Chondrocyte (in vitro differentiated cells): ENCODE measurements at regions not wholly inside any gene's neighbourhood (a gene's known extent, or its start where the extent isn't known, plus 50 kb on each side); places are given as distances from the start of the nearest gene placed in this dataset.

Source experiments
- DNase-seq: peaks from one replicate; pipeline ENCODE4 v3.0.0; 2021; ENCODE audit warnings: mixed read lengths, low spot score
- H3K27ac Mint-ChIP-seq: one replicate; pipeline ENCODE4 v1.8.0; 2021; ENCODE audit warnings: mild to moderate bottlenecking, moderate library complexity, mixed read lengths; ENCODE audit not compliant: unreplicated experiment
- H3K27me3 Mint-ChIP-seq: 2 replicates; pipeline ENCODE4 v1.8.0; 2021; ENCODE audit warnings: low read depth, mixed read lengths
- H3K36me3 Mint-ChIP-seq: 2 replicates; pipeline ENCODE4 v1.8.0; 2021; ENCODE audit warnings: low read depth, mixed read lengths
- H3K4me1 Mint-ChIP-seq: 2 replicates; pipeline ENCODE4 v1.8.0; 2021; ENCODE audit warnings: low read depth, mild to moderate bottlenecking, mixed read lengths
- H3K4me3 Mint-ChIP-seq: one replicate; pipeline ENCODE4 v1.8.0; 2021; ENCODE audit warnings: mild to moderate bottlenecking, moderate library complexity, mixed read lengths; ENCODE audit not compliant: unreplicated experiment
- H3K9me3 Mint-ChIP-seq: 2 replicates; pipeline ENCODE4 v1.8.0; 2021; ENCODE audit warnings: low read depth, mixed read lengths
- TF ChIP-seq, protein P1 (sequence below): fragments of 200-600 bp; sonication (generic); IDR thresholded peaks from 2 replicates; pipeline ENCODE4 v1.5.0; 2021; ENCODE audit warnings: antibody characterized with exemption, mild to moderate bottlenecking, moderate library complexity

- TF ChIP-seq, protein P1, sequence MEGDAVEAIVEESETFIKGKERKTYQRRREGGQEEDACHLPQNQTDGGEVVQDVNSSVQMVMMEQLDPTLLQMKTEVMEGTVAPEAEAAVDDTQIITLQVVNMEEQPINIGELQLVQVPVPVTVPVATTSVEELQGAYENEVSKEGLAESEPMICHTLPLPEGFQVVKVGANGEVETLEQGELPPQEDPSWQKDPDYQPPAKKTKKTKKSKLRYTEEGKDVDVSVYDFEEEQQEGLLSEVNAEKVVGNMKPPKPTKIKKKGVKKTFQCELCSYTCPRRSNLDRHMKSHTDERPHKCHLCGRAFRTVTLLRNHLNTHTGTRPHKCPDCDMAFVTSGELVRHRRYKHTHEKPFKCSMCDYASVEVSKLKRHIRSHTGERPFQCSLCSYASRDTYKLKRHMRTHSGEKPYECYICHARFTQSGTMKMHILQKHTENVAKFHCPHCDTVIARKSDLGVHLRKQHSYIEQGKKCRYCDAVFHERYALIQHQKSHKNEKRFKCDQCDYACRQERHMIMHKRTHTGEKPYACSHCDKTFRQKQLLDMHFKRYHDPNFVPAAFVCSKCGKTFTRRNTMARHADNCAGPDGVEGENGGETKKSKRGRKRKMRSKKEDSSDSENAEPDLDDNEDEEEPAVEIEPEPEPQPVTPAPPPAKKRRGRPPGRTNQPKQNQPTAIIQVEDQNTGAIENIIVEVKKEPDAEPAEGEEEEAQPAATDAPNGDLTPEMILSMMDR = no peak
- no peaks in the 10 kb centered on the region for H3K9me3 Mint-ChIP-seq
- H3K4me3 Mint-ChIP-seq = no peak overlapping the region
- H3K36me3 Mint-ChIP-seq = no peaks in the 10 kb centered on the region
- no peaks in the 10 kb centered on the region for H3K4me1 Mint-ChIP-seq
- H3K27ac Mint-ChIP-seq = no peak overlapping the region
- peaks cover 37% of the 10 kb centered on the region for H3K27me3 Mint-ChIP-seq
- DNase-seq = no peak
Measured at GRCh38 chr5:135120951-135121350, 86.9 kb upstream of the PITX1 start.

DNA sequence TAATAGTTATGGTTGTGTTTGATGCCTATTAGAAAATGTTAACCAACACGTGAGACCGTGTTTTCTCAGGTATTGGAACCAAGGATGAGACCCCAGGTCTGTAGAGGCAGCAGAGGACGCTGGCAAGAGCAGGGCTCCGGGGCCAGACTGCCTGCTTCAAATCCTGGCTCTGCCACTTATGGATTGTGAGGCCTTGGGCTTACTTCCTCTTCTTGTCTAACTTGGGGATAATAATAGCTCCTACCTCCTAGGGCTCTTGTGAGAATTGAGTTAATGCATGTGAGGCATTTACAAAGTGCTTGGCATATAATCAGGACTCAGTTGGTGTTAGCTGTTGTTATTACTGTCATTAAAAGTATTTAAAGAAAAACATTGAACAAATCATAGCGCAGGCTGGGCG, 85.5 kb upstream of the PITX1 start:
- no peak for DNase-seq
- Mint-ChIP-seq H3K27me3 (peaks cover 35% of the 10 kb centered on the region), H3K36me3 (no peaks in the 10 kb centered on the region), H3K9me3 (no peaks in the 10 kb centered on the region), H3K4me1 (no peaks in the 10 kb centered on the region), H3K27ac (no peak overlapping the region), H3K4me3 (no peak overlapping the region)
- TF ChIP-seq, protein P1 = no peak

- no peaks in the 10 kb centered on the region for H3K36me3 Mint-ChIP-seq
- no peaks in the 10 kb centered on the region for H3K4me1 Mint-ChIP-seq
- H3K4me3 Mint-ChIP-seq = no peak overlapping the region
- TF ChIP-seq, protein P1 = no peak
- DNase-seq = no peak
- peaks cover 24% of the 10 kb centered on the region for H3K27me3 Mint-ChIP-seq
- H3K9me3 Mint-ChIP-seq = no peaks in the 10 kb centered on the region
- no peak overlapping the region for H3K27ac Mint-ChIP-seq
Measured at GRCh38 chr5:135117590-135117989, 83.6 kb upstream of the PITX1 start.

DNA sequence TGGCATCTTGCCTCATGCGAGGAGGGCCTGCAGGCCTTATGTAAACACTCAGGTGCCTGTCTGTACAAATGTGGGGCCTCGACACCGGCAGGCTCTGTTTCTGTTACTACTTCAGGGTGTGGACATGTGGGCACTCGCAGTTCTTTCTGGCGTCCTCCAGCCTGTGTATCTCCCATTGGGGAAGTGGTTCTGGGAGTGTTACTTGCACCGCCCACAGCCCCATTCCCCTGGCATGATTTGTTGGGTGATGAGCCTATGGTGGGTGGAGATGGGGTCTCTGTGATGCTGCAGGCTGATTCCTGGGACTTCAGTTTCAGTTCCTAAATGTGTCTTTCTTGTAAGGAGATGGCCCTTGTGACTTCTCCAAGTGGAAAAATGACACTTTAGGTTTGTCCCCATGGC, 82.1 kb upstream of the PITX1 start:
- no peak for DNase-seq
- TF ChIP-seq, protein P1 = no peak
- H3K4me1 Mint-ChIP-seq = no peaks in the 10 kb centered on the region
- H3K4me3 Mint-ChIP-seq = no peak overlapping the region
- no peaks in the 10 kb centered on the region for H3K9me3 Mint-ChIP-seq
- peaks cover 29% of the 10 kb centered on the region for H3K27me3 Mint-ChIP-seq
- no peak overlapping the region for H3K27ac Mint-ChIP-seq
- H3K36me3 Mint-ChIP-seq = no peaks in the 10 kb centered on the region

GRCh38 chr5:135115591-135115990, 81.6 kb upstream of the PITX1 start:
- Mint-ChIP-seq H3K9me3 (no peaks in the 10 kb centered on the region), H3K4me3 (no peak overlapping the region), H3K36me3 (no peaks in the 10 kb centered on the region), H3K27ac (no peak overlapping the region), H3K4me1 (no peaks in the 10 kb centered on the region), H3K27me3 (peaks cover 34% of the 10 kb centered on the region)
- DNase-seq = no peak
- TF ChIP-seq, protein P1 = no peak
